ENCODE measurements at regions not wholly inside any gene's neighbourhood (a gene's known extent, or its start where the extent isn't known, plus 50 kb on each side); places are given as distances from the start of the nearest gene placed in this dataset.
"Not testable (repeated sequence)": the region's sequence is repeated elsewhere in the genome, so short reads cannot be mapped to it uniquely, and the experiment has no call there.

DNA sequence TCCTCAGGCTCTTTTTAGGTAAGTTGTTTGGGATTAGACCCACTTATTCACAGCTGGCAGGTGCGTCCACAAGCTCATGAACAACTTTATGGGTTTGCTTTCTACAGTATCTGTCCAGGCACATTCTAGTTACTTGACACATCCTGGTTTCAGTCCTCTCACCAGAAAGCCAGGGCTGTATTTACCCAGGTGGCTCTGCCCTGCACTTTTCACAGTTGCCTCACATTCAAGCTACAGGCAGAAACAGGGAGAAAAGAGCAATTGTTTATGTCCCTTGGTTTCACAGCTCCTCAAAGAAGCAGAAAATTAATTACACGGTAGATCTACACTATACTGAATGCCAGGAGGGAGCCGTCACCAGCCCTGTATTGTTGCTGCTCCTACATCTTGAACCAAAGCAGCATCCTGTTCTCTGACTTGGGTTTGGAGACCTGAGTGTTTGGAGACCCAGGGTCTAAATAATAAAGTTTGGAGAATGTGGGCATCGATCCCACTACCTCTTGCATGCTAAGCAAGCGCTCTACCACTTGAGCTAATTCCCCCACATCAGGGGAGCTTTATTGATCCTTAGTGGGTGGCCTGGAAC, 159.2 kb upstream of the ZNF322 start:
- H3K9me3 ChIP-seq (ENCODE audit: control insufficient read depth, insufficient read depth, low read length); H3K36me3 ChIP-seq (ENCODE audit: control insufficient read depth, insufficient read depth, low read length); H3K4me3 ChIP-seq (ENCODE audit: low read depth, low read length); H3K9ac ChIP-seq (ENCODE audit: low read depth, low read length); H3K4me1 ChIP-seq (ENCODE audit: control insufficient read depth, insufficient read depth, low read length); H3K27me3 ChIP-seq (ENCODE audit: control insufficient read depth, insufficient read depth, low read length): not testable (repeated sequence)

DNA sequence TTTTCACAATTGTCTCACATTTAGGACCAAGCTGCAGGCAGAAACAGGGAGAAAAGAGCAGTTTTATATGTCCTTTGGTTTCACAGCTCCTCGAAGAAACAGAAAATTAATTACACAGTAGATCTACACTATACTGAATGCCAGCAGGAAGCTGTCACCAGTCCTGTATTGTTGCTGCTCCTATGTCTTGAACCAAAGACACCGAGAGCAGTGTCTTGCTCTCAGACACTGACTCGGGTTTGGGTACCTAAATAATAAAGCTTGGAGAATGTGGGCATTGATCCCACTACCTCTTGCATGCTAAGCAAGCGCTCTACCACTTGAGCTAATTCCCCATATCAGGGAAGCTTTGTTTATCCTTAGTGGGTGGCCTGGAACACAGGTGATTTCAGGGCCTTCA, 168.4 kb upstream of the ZNF322 start:
- H3K27me3 ChIP-seq (ENCODE audit: control insufficient read depth, insufficient read depth, low read length); H3K9ac ChIP-seq (ENCODE audit: low read depth, low read length); H3K4me1 ChIP-seq (ENCODE audit: control insufficient read depth, insufficient read depth, low read length); H3K4me3 ChIP-seq (ENCODE audit: low read depth, low read length); H3K9me3 ChIP-seq (ENCODE audit: control insufficient read depth, insufficient read depth, low read length); H3K36me3 ChIP-seq (ENCODE audit: control insufficient read depth, insufficient read depth, low read length): not testable (repeated sequence)

DNA sequence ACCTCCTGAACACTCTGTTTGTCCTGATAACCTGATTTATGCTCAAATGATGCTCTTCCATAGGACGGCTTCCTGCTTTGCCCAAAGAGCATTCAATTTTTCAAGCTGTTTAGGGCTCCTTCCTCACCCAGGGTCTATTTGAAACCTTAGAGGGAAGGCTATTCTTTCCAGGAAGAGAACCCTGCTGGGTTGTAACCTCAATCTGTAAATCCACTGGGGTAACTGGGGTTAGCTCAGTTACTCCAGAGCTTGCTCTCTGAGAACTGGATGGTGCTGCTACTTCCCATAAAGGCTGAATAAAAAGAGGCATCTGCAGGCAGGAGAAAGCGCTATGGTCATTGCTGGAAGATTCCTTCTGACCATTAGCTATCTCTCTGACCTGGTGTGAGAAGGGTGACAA, 169.9 kb upstream of the ZNF322 start:
- H3K27me3 ChIP-seq (ENCODE audit: control insufficient read depth, insufficient read depth, low read length); H3K4me1 ChIP-seq (ENCODE audit: control insufficient read depth, insufficient read depth, low read length); H3K9me3 ChIP-seq (ENCODE audit: control insufficient read depth, insufficient read depth, low read length); H3K36me3 ChIP-seq (ENCODE audit: control insufficient read depth, insufficient read depth, low read length); H3K9ac ChIP-seq (ENCODE audit: low read depth, low read length); H3K4me3 ChIP-seq (ENCODE audit: low read depth, low read length): not testable (repeated sequence)

DNA sequence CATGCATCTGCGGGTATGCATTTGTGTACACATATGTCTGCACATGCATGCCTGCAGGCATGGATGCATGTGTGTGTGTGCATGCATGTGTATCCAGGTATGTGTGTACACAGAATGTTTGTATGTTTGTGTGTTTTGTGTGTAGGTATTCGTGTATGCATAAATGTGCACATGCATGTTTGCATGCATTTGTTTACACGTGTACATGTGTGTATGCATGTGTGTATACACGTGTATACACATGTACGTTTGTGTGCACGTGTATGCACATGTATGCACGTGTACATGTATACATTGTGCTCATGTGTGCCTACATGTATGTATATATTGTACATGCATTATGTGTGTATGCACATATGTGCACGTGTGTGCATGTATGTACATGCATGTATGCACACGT, 171.4 kb upstream of the ZNF322 start:
- H3K4me3 ChIP-seq (ENCODE audit: low read depth, low read length) = not testable (repeated sequence)

DNA sequence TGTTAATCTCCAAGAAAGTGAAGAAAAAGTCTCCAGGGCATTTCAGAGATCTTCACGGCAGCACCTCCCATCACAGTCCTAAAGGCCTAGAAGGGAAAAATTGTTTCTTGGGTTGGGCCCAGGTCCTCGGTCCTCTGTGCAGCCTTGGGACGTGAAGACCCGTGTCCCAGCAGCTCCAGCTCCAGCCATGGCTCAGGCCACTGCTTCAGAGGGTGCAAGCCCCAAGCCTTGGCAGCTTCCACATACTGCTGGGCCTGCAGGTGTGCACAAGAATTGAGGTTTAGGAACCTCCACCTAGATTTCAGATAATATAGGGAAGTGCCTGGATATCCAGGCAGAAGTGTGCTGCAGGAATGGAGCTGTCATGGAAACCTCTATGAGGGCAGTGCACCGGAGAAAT, 176.2 kb upstream of the ZNF322 start:
- not testable (repeated sequence) for H3K27me3 ChIP-seq (ENCODE audit: control insufficient read depth, insufficient read depth, low read length); H3K9me3 ChIP-seq (ENCODE audit: control insufficient read depth, insufficient read depth, low read length); H3K9ac ChIP-seq (ENCODE audit: low read depth, low read length); H3K36me3 ChIP-seq (ENCODE audit: control insufficient read depth, insufficient read depth, low read length); H3K4me1 ChIP-seq (ENCODE audit: control insufficient read depth, insufficient read depth, low read length); H3K4me3 ChIP-seq (ENCODE audit: low read depth, low read length)

More for the DNA sequence above, 171.4 kb upstream of the ZNF322 start:
- not testable (repeated sequence) for H3K9me3 ChIP-seq (ENCODE audit: control insufficient read depth, insufficient read depth, low read length); H3K27me3 ChIP-seq (ENCODE audit: control insufficient read depth, insufficient read depth, low read length); H3K9ac ChIP-seq (ENCODE audit: low read depth, low read length); H3K4me1 ChIP-seq (ENCODE audit: control insufficient read depth, insufficient read depth, low read length); H3K36me3 ChIP-seq (ENCODE audit: control insufficient read depth, insufficient read depth, low read length)

DNA sequence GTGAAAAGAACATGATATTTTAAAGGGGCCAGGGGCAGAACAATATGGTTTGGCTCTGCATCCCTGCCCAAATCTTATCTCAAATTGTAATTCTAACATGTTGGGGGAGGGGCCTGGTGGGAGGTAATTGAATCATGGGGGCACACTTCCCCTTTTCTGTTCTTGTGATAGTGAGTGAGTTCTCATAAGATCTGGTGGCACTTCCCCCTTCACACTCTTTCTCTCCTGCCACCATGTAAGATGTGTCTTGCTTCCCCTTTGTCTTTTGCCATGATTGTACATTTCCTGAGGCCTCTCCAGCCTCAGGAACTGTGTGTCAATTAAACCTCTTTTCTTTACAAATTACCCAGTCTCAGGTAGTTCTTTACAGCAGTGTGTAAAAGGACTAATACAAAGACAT, 177.1 kb upstream of the ZNF322 start:
- not testable (repeated sequence) for H3K9me3 ChIP-seq (ENCODE audit: control insufficient read depth, insufficient read depth, low read length); H3K36me3 ChIP-seq (ENCODE audit: control insufficient read depth, insufficient read depth, low read length); H3K27me3 ChIP-seq (ENCODE audit: control insufficient read depth, insufficient read depth, low read length); H3K4me3 ChIP-seq (ENCODE audit: low read depth, low read length); H3K4me1 ChIP-seq (ENCODE audit: control insufficient read depth, insufficient read depth, low read length); H3K9ac ChIP-seq (ENCODE audit: low read depth, low read length)

DNA sequence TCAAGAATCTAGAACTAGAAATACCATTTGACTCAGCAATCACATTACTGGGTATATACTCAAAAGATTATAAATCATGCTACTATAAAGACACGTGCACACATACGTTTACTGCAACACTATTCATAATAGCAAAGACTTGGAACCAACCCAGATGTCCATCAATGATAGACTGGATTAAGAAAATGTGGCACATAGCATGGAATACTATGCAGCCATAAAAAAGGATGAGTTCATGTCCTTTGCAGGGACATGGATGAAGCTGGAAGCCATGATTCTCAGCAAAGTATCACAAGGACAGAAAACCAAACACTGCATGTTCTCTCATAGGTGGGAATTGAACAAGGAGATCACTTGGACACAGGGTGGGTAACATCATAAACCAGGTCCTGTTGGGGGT, 185.3 kb upstream of the ZNF322 start:
- H3K9ac ChIP-seq (ENCODE audit: low read depth, low read length); H3K36me3 ChIP-seq (ENCODE audit: control insufficient read depth, insufficient read depth, low read length); H3K4me3 ChIP-seq (ENCODE audit: low read depth, low read length); H3K4me1 ChIP-seq (ENCODE audit: control insufficient read depth, insufficient read depth, low read length); H3K27me3 ChIP-seq (ENCODE audit: control insufficient read depth, insufficient read depth, low read length); H3K9me3 ChIP-seq (ENCODE audit: control insufficient read depth, insufficient read depth, low read length): not testable (repeated sequence)

DNA sequence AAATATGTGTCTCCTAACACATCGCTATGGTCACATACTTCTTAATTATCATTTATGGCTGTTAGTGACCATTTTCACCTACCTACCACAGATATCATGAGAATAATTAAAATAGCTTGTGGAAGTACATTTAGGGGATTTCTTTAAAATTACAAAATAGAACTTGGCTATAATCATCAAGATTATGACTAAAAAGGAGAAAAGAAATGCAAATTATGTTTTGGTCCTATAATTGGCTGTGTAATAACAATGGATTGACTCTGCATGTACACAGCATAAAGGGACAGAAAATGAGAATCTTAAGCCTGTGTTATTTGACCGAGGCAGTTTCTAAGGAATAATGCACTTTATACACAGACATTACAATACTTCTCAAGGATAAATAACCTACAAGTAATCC, 197.7 kb upstream of the ZNF322 start:
- H3K4me3 ChIP-seq (ENCODE audit: low read depth, low read length); H3K4me1 ChIP-seq (ENCODE audit: control insufficient read depth, insufficient read depth, low read length); H3K27me3 ChIP-seq (ENCODE audit: control insufficient read depth, insufficient read depth, low read length); H3K9ac ChIP-seq (ENCODE audit: low read depth, low read length); H3K36me3 ChIP-seq (ENCODE audit: control insufficient read depth, insufficient read depth, low read length); H3K9me3 ChIP-seq (ENCODE audit: control insufficient read depth, insufficient read depth, low read length): not testable (repeated sequence)

DNA sequence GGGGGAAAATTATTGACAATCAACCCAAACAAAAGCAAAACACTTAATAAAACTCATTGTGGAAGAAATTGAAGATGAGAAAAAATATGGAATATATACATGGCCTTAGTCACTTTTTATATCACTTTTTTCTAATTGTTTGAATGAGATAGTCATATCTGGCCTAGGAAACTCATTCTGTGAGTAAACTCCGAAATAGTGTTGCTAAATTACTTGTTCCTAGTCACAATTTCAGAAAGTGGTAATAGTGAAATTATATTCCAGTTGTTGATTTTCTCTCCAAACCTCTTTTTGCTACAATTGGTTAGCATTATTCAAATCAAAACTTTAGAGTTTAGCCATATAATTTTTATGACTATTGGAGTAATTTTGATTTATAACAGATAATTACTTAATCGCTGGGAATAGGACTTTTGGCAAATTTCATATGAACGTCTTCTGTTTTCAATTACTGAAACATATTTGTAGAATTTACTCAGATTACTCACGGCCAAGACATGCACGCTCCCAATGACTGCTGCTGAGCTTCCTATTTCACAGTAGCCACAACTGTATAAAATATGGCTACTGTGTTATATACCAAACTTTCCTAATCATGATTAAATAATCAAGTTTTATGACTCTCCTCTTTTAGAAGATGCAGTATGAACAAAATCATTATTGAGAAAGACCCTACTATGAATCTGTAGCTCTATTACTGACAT, 199.7 kb upstream of the ZNF322 start:
- not testable (repeated sequence) for H3K27me3 ChIP-seq (ENCODE audit: control insufficient read depth, insufficient read depth, low read length); H3K36me3 ChIP-seq (ENCODE audit: control insufficient read depth, insufficient read depth, low read length); H3K9me3 ChIP-seq (ENCODE audit: control insufficient read depth, insufficient read depth, low read length); H3K4me3 ChIP-seq (ENCODE audit: low read depth, low read length); H3K9ac ChIP-seq (ENCODE audit: low read depth, low read length); H3K4me1 ChIP-seq (ENCODE audit: control insufficient read depth, insufficient read depth, low read length)

DNA sequence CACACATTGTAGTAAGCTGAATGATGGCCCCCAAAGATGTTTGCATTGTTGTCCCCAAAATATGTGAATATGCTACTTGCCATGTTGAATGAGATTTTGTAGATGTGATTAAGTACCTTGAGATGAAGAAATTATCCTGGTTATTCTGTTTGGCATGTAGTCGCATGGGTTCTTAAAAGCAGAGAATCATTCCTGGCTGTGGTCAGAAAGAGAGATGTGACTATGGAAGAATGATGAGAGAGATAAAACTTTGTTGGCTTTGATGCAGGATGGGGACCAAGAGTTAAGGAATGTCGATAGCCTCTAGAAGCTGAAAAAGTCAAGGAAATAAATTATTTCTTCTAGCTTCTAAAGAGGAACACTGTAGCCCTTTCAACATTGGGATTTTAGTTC, 200.2 kb upstream of the ZNF322 start:
- not testable (repeated sequence) for H3K9ac ChIP-seq (ENCODE audit: low read depth, low read length); H3K27me3 ChIP-seq (ENCODE audit: control insufficient read depth, insufficient read depth, low read length); H3K36me3 ChIP-seq (ENCODE audit: control insufficient read depth, insufficient read depth, low read length); H3K4me3 ChIP-seq (ENCODE audit: low read depth, low read length); H3K4me1 ChIP-seq (ENCODE audit: control insufficient read depth, insufficient read depth, low read length); H3K9me3 ChIP-seq (ENCODE audit: control insufficient read depth, insufficient read depth, low read length)

DNA sequence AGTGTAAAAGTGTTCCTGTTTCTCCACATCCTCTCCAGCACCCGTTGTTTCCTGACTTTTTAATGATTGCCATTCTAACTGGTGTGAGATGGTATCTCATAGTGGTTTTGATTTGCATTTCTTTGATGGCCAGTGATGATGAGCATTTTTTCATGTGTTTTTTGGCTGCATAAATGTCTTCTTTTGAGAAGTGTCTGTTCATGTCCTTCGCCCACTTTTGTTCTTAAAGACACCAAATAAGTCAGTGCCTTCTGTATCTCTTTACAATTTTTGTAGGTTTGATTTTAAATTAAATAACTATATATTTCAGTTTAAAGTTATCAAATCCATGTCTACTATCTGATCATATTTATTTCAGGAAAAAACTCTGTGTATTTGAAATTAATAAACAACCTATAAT, 202.4 kb upstream of the ZNF322 start:
- not testable (repeated sequence) for H3K4me1 ChIP-seq (ENCODE audit: control insufficient read depth, insufficient read depth, low read length); H3K36me3 ChIP-seq (ENCODE audit: control insufficient read depth, insufficient read depth, low read length); H3K9me3 ChIP-seq (ENCODE audit: control insufficient read depth, insufficient read depth, low read length); H3K27me3 ChIP-seq (ENCODE audit: control insufficient read depth, insufficient read depth, low read length); H3K9ac ChIP-seq (ENCODE audit: low read depth, low read length); H3K4me3 ChIP-seq (ENCODE audit: low read depth, low read length)

DNA sequence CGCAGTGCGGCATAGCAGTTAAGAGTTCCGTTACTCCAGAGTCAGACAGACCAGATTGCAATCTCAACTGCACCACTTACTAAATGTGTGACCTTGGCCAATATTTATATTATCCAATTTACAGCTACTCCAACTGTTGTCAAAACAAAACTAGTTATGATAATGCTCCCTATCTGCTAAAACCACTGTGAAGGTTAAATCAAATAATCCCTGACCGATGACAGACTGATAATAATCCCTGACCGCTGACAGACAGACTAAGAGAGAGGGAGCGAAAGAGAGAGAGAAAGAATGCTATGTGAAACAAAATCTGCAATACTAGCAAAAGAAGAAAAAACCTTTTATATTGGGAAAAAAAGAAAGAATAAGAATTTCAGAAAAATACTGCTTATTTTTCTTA, 204.1 kb upstream of the ZNF322 start:
- not testable (repeated sequence) for H3K9me3 ChIP-seq (ENCODE audit: control insufficient read depth, insufficient read depth, low read length); H3K4me3 ChIP-seq (ENCODE audit: low read depth, low read length); H3K4me1 ChIP-seq (ENCODE audit: control insufficient read depth, insufficient read depth, low read length); H3K27me3 ChIP-seq (ENCODE audit: control insufficient read depth, insufficient read depth, low read length); H3K9ac ChIP-seq (ENCODE audit: low read depth, low read length); H3K36me3 ChIP-seq (ENCODE audit: control insufficient read depth, insufficient read depth, low read length)

DNA sequence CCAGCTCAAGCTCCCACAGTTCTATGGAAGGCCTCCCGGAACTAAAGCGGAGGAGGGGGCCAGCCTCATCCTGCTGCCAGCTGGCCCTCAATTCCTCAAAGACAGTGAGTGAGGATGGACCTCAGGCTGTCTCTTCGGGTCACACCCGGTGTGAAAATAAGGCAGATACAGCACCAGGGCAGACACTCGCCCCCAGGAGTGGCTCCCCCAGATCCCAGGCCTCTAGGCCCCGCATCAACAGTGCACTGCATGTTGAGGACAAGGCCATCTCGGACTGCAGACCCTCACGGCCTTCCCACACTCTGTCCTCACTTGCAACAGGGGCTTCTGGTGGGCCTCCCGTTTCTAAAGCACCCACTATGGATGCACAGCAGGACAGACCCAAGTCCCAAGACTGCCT, 239.2 kb upstream of the ZNF322 start:
- H3K4me1 ChIP-seq (ENCODE audit: control insufficient read depth, insufficient read depth, low read length); H3K9ac ChIP-seq (ENCODE audit: low read depth, low read length); H3K4me3 ChIP-seq (ENCODE audit: low read depth, low read length); H3K9me3 ChIP-seq (ENCODE audit: control insufficient read depth, insufficient read depth, low read length); H3K36me3 ChIP-seq (ENCODE audit: control insufficient read depth, insufficient read depth, low read length); H3K27me3 ChIP-seq (ENCODE audit: control insufficient read depth, insufficient read depth, low read length): not testable (repeated sequence)
